K562 (cell line): ENCODE measurements at regions not wholly inside any gene's neighbourhood (a gene's known extent, or its start where the extent isn't known, plus 50 kb on each side); places are given as distances from the start of the nearest gene placed in this dataset. TPM values are rescaled to one million over a fixed set of nuclear protein-coding genes. Genes with fewer than 3 reads are reported as not detected.

Source experiments
- microRNA-seq: library from miRNA; unstranded; fragments of <30 nt; microRNA quantifications from one replicate; pipeline ENCODE4, GENCODE V29; 2018; ENCODE audit warnings: borderline microRNAs expressed
- small RNA-seq: library from RNA; depleted of rRNA; stranded (forward); fragments of <200 nt; gene quantifications from one replicate; pipeline ENCODE3, GENCODE V24; 2014
- TF ChIP-seq, protein P1 (sequence below), 3 experiments: IDR thresholded peaks in 2 of 3; conservative IDR thresholded peaks in 1 of 3; 2 replicates each; pipeline ENCODE4 v1.5.1; 2011 to 2012; ENCODE audit warnings: low read length in 3 of 3, mild to moderate bottlenecking in 3 of 3, control low read depth in 2 of 3, improper control_type of control experiment in 1 of 3, inconsistent platforms in 1 of 3, low read depth in 1 of 3, mixed read lengths in 1 of 3, moderate library complexity in 1 of 3; ENCODE audit not compliant: insufficient read depth in 2 of 3

DNA sequence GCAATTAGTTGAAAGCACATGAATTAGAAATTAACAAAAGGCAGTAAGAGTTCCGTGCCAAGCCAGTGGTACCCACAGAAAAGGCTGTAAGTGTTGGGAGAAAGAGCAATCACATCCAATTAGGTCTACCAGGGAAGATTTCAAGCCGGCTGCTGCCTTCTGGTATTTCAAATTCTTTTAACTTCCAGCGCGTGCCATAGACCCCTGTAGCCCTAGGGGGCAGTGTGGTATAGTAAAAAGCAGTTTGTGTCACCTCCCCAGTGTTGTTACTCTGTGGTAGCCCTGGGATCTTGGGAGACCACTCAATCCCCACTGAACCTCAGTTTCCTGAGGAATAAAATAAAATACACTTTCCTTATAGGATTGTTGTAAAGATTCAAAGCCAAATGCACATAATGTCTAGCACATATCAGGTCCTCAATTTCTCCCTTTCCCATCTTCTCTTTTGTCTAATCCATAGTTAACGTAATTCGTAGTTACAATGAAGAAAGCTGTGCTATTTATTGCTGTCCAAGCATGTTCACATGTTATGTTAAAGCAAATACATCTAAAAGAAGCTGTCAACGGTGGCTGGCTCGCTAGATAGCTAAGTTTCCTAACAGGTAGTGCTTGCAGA lies 230.2 kb downstream of the TDRD3 start (continued):
- TF ChIP-seq, protein P1, sequence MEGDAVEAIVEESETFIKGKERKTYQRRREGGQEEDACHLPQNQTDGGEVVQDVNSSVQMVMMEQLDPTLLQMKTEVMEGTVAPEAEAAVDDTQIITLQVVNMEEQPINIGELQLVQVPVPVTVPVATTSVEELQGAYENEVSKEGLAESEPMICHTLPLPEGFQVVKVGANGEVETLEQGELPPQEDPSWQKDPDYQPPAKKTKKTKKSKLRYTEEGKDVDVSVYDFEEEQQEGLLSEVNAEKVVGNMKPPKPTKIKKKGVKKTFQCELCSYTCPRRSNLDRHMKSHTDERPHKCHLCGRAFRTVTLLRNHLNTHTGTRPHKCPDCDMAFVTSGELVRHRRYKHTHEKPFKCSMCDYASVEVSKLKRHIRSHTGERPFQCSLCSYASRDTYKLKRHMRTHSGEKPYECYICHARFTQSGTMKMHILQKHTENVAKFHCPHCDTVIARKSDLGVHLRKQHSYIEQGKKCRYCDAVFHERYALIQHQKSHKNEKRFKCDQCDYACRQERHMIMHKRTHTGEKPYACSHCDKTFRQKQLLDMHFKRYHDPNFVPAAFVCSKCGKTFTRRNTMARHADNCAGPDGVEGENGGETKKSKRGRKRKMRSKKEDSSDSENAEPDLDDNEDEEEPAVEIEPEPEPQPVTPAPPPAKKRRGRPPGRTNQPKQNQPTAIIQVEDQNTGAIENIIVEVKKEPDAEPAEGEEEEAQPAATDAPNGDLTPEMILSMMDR (IDR thresholded peaks at IDR 0.05 in 2 of 3, conservative IDR thresholded peaks at IDR 0.05 in 1 of 3; ENCODE audit: insufficient read depth in 2 of 3, low read depth in 1 of 3, low read length in 3 of 3), result peak; percentile 43 to 67 (median 65)

Small RNA genes lying in the stretch of these regions (microRNA-seq; reads per million reads assigned to microRNA genes)
- gene MIR3169, result not detected

Small RNA genes lying in the stretch of these regions (small RNA-seq; reads per million reads assigned to genes)
- gene MIR3169 (not detected), gene RNY3P5 (not detected)
